ENCODE measurements at regions not wholly inside any gene's neighbourhood (a gene's known extent, or its start where the extent isn't known, plus 50 kb on each side); places are given as distances from the start of the nearest gene placed in this dataset.

DNA sequence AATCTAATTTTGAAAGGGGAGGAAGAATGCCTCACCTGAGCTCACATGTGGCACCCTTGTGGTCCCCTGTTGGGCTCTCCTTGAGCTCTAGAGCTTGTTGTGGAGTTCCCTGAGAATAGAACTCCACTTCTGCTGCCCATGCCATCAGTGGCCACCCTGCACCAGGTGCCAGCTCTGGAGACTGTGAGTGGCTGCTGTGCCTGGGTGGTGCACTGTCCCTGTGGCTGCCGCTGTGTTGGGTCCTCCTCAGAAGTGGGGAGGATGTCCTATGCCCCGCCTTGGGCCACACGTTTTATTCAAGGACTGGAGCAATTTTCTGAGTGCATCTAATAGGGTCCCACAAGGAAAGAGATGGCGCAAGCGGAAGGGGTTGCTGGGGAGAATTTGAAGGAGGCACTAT lies 67.9 kb upstream of the MAP3K7 start:
- TF ChIP-seq CTCF (IDR thresholded peaks at IDR 0.05) = no peak
- no peak for TF ChIP-seq POLR2A (IDR thresholded peaks at IDR 0.05)

Measured in body of pancreas (tissue), 4 donors.